ENCODE measurements at regions not wholly inside any gene's neighbourhood (a gene's known extent, or its start where the extent isn't known, plus 50 kb on each side); places are given as distances from the start of the nearest gene placed in this dataset.

- DNase-seq (ENCODE audit: low read depth), result no peak
These were observed 536.0 kb upstream of the CDH2 start for GRCh38 chr18:28712796-28713425.

- DNase-seq (ENCODE audit: low read depth), result no peak
These were observed 535.2 kb upstream of the CDH2 start for GRCh38 chr18:28712172-28712571.

GRCh38 chr18:28711096-28711495 lies 534.2 kb upstream of the CDH2 start:
- DNase-seq (ENCODE audit: low read depth), result no peak

- DNase-seq (ENCODE audit: low read depth), result no peak
These were observed 530.1 kb upstream of the CDH2 start for GRCh38 chr18:28707006-28707405.

- no peak for DNase-seq (ENCODE audit: low read depth)
These were observed 529.5 kb upstream of the CDH2 start for GRCh38 chr18:28706397-28706796.

GRCh38 chr18:28705482-28705881 lies 528.6 kb upstream of the CDH2 start:
- no peak for DNase-seq (ENCODE audit: low read depth)

GRCh38 chr18:28692337-28692736 lies 515.4 kb upstream of the CDH2 start:
- DNase-seq (ENCODE audit: low read depth), result no peak

- DNase-seq (ENCODE audit: low read depth), result no peak
These were observed 514.5 kb upstream of the CDH2 start for GRCh38 chr18:28691496-28691840.

GRCh38 chr18:28690836-28691495 lies 514.0 kb upstream of the CDH2 start:
- DNase-seq (ENCODE audit: low read depth), result no peak

GRCh38 chr18:28690100-28690499 lies 513.2 kb upstream of the CDH2 start:
- DNase-seq (ENCODE audit: low read depth), result no peak

- no peak for DNase-seq (ENCODE audit: low read depth)
These were observed 512.7 kb upstream of the CDH2 start for GRCh38 chr18:28689588-28689987.

GRCh38 chr18:28684746-28685355 lies 507.9 kb upstream of the CDH2 start:
- no peak for DNase-seq (ENCODE audit: low read depth)

- DNase-seq (ENCODE audit: low read depth), result no peak
These were observed 506.0 kb upstream of the CDH2 start for GRCh38 chr18:28682912-28683311.

- DNase-seq (ENCODE audit: low read depth), result no peak
These were observed 492.2 kb upstream of the CDH2 start for GRCh38 chr18:28669165-28669564.

- DNase-seq (ENCODE audit: low read depth), result no peak
These were observed 489.3 kb upstream of the CDH2 start for GRCh38 chr18:28666216-28666615.

- DNase-seq (ENCODE audit: low read depth), result peak; percentile 3
These were observed 481.0 kb upstream of the CDH2 start for GRCh38 chr18:28657961-28658360.

GRCh38 chr18:28652654-28653053 lies 475.7 kb upstream of the CDH2 start:
- DNase-seq (ENCODE audit: low read depth), result no peak

- no peak for DNase-seq (ENCODE audit: low read depth)
These were observed 474.4 kb upstream of the CDH2 start for GRCh38 chr18:28651298-28651697.

- no peak for DNase-seq (ENCODE audit: low read depth)
These were observed 473.9 kb upstream of the CDH2 start for GRCh38 chr18:28650860-28651259.

- no peak for DNase-seq (ENCODE audit: low read depth)
These were observed 471.0 kb upstream of the CDH2 start for GRCh38 chr18:28647961-28648360.

- DNase-seq (ENCODE audit: low read depth), result no peak
These were observed 461.0 kb upstream of the CDH2 start for GRCh38 chr18:28637897-28638296.

GRCh38 chr18:28635530-28635929 lies 458.6 kb upstream of the CDH2 start:
- no peak for DNase-seq (ENCODE audit: low read depth)

- no peak for DNase-seq (ENCODE audit: low read depth)
These were observed 449.8 kb upstream of the CDH2 start for GRCh38 chr18:28626756-28627155.

- DNase-seq (ENCODE audit: low read depth), result no peak
These were observed 431.1 kb upstream of the CDH2 start for GRCh38 chr18:28607991-28608390.

Data from GM04504 (cell line).